ENCODE measurements at regions not wholly inside any gene's neighbourhood (a gene's known extent, or its start where the extent isn't known, plus 50 kb on each side); places are given as distances from the start of the nearest gene placed in this dataset.

DNA sequence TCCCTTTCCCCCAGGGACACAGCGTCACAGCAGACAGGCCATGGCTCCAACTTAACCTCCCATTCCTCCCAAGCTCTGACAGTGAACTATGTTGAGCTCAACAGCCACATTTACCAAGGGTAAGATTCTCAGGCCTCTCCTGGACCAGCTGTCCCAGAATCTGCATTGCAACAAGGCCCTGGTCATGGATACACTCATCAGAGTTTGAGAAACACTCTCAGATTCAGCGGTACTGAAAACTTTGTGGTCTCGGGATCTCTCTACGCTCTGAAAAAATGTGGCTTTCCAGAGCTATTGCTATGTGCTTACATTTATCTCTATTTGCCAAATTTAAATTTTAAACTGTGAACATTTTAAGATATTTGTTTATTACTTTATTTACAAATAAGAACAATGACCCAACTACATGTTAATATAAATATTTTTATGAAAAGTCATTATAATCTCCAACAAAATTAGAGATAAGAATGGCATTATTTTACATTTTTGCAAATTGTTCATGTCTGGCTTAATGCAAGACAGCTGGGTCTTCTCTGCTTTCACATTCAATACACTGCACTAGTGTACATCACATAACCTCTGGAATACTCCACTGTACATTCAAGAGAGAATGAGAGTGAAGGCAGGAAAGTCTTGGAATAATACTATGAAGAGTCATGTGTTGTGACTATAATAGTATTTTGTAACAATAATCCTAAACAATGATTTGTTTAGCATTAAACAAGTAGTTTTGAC lies 190.9 kb upstream of the PITRM1 start:
- DNase-seq: no peak

- DNase-seq: no peak
Observed at GRCh38 chr10:3362394-3362793, 189.8 kb upstream of the PITRM1 start.

DNA sequence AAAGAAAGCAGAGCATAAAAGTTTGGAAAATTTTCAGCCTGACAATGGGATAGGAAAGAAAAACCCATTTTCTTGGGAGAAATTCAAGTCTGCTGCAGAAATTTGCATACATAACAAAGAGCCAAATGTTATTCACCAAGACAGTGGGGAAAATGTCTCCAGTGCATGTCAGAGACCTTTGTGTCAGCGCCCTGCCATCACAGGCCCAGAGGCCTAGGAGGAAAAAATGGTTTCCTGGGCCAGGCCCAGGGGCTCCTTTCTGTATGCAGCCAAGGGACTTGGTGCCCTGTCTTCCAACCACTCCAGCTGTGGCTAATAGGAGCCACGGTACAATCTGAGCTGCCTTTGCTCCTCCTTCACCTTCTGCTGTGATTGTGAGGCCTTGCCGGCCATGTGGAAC lies 189.1 kb upstream of the PITRM1 start:
- DNase-seq: no peak

DNA sequence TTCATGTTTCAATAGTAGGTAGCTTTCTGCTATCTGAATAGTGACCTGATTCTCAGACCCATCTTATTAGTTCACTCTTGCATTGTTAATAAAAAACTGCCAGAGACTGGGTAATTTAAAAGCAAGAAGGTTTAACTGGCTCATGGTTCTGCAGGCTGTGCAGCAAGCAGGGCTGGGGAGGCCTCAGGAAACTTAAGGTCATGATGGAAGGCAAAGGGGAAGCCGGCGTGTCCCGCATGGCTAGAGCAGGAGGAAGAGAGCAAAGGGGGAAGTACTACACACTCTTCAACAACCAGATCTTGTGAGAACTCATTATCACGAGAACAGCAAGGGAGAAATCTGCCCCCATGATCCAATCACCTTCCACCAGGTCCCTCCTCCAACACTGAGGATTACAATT lies 185.2 kb upstream of the PITRM1 start:
- no peak for DNase-seq

- DNase-seq: no peak
Observed at GRCh38 chr10:3355536-3355935, 183.0 kb upstream of the PITRM1 start.

GRCh38 chr10:3354174-3354900 lies 181.8 kb upstream of the PITRM1 start:
- DNase-seq: no peak

DNA sequence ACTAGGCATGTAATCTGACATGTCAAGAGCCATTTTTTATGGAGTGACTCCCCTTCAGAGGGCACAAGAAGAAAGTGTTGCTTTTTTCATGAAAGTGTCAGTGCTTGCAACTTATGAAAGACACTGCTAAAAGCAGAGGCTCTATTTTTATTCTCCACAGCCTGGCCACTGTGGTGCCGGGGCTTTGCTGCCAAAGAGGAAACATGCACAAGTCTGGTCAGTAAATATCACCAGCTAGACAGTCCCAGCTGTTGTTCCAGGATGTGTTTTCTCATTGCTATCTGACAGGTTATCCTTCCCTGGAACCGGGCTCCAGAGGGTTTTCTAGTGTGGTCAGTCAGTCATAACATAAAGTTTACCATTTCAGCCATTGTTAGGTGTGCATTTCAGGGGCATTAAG lies 180.7 kb upstream of the PITRM1 start:
- no peak for DNase-seq

GRCh38 chr10:3350617-3351258 lies 178.2 kb upstream of the PITRM1 start:
- no peak for DNase-seq

- no peak for DNase-seq
Observed at GRCh38 chr10:3350205-3350604, 177.6 kb upstream of the PITRM1 start.

DNA sequence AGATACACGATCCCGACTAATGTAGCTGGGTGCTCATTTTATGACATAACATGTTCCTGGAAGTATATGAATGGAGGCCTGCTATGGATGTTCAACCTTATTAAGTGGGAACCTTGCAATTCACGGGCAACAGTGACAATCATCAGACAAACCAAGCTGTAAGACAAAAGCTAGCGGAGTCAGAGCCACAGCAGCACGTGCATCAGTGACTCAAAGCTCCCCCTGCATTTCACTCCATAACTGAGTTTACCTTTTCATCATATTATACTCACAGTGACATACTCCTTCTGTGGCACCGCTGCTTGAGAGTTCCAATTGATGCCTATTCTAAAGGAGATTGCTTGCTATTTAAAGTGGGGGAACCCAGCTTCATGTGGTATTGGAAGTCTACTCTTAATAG lies 176.0 kb upstream of the PITRM1 start:
- DNase-seq: no peak

- DNase-seq: no peak
Observed at GRCh38 chr10:3347413-3348182, 175.0 kb upstream of the PITRM1 start.

DNA sequence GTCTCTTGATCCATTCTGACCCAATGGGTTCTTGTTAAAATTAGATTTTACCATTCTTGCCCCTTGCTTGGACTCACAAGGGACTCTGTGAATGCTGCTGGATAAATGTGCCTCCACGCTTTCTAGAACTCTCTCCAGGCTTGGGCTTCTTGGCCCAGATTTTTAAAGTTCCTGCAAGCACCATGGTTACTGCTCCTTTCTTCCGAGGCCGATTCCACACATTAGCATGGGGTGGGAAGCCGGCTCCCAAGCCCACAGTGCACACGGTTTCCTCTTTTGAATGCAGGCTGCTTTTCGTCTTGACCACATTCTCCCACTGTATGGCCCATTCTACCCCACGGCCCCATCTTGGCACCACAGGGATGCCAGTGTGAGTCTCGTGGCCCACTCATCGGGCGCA lies 174.3 kb upstream of the PITRM1 start:
- no peak for DNase-seq

- DNase-seq: no peak
Observed at GRCh38 chr10:3342771-3343170, 170.2 kb upstream of the PITRM1 start.

DNA sequence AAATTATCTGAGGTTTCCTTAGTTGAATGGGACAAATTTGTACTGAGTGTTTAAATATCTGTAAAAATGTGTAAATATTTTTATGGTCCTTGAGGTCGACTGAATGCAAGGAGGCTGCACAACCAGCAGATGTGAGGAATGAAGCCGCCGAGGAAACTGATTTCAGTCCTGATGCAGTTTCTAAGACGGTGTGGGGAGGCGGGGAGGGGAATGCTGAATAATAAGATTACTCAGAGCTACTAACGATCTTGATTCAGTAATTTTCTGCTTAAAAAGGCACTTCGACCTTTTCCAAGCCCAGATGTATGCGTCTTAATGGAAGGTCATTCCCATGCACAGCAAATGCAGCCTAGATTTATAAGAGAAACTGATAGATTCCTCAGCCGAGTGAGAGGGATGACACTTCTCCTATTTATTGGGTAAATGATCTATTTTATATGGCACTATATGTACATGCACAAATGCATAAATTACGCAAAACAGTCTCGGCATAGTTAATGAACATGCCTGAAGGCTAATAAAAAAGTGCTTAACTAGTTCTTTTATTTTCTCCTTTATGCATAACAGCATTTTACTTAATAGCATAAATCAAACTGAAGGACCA lies 167.6 kb upstream of the PITRM1 start:
- no peak for DNase-seq

GRCh38 chr10:3339531-3339950 lies 167.0 kb upstream of the PITRM1 start:
- DNase-seq: no peak

DNA sequence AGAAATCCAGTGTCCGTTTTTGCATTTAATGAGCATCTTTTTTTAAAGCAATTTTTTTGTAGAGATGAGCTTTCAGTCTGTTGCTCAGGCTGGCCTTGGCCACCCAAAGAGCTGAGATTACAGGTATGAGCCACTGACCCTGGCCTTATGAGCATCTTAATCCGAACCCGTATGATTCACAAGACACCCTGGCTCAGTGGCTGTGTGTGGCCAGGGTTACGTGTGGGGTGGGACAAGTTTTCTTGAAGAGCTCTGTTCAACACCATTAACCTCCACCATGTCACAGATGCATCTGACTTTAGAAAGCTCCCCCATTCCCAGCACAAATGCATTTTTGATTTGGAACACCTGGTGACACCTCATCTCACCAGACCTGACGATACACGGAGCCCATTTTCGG lies 166.5 kb upstream of the PITRM1 start:
- no peak for DNase-seq

DNA sequence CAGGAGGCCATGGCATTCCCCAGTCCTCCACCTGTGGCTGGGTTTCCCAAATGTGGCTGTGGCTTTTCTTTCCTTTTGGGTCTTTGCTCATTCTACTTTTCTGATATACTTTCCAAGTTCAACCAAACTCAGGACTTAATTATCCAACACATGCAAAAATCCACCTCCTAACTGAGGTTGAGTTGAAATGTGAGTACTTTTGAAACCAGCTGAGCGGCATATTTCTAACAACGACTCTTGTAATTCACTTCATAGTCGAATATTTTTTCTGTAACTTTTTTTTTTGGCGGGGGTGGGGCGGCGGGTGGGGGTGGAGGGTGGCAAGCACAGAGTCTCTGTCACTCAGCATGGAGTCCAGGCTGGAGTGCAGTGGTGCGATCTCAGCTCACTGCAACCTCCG lies 165.2 kb upstream of the PITRM1 start:
- no peak for DNase-seq

- no peak for DNase-seq
Observed at GRCh38 chr10:3336673-3337293, 164.2 kb upstream of the PITRM1 start.

GRCh38 chr10:3333426-3333825 lies 160.8 kb upstream of the PITRM1 start:
- DNase-seq: no peak

DNA sequence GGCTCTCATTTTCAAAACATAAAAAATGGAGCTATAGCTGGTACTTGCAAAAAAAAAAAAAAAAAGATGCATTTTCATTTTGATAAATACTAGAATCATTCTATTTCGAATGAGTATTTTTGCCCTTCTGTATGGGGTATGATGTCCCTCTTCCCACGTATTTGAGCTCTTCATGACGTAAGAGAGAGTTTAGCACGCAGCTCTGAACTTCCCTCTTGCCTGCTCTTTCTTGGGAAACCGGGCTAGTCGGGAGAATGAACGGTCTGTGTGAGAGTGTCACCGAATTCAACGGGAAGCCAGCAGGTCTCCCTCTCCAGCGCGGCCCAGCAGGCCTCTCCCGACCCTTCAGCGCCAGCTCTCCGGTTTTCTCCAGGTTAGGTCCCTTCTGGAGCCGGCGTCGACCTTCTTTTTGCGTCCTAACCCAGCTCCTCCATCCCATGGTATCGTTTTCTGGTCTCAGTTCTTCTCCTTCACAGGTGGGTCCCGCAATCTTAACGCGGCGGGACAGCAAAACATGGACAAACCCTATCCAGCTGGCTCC lies 159.2 kb upstream of the PITRM1 start:
- DNase-seq: no peak

DNA sequence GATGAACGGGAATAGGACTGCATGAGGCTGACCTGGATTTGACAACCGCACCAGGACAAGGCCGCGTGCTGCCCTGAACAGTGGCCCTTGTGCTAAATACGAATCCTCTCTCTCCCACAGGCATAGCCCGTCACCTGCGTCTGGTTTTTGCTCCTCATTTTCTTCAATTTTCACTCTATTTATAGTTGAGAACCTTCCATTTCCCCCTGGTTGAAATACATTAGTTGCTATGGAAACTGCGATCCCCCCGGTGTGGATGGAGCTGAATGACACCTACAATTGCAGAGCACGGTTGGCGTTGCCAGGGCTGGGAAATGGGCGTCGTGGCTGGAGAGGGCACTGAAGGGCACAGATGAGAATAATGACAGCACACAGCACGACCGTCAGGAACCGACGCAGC lies 158.6 kb upstream of the PITRM1 start:
- DNase-seq: no peak

GRCh38 chr10:3330663-3331062 lies 158.1 kb upstream of the PITRM1 start:
- no peak for DNase-seq
